Peyer's patch (tissue), 4 donors: ENCODE measurements at regions not wholly inside any gene's neighbourhood (a gene's known extent, or its start where the extent isn't known, plus 50 kb on each side); places are given as distances from the start of the nearest gene placed in this dataset.

Source experiments
- CTCF ChIP-seq, 6 experiments: fragments of 450-650 bp in 4 of 6; fragments of 200-600 bp in 2 of 6; sonication (generic) in 1 of 6; IDR thresholded peaks; one replicate each; pipeline ENCODE4 v1.5.1; 2017 to 2019; ENCODE audit warnings: antibody characterized with exemption in 6 of 6, mild to moderate bottlenecking in 3 of 6, moderate library complexity in 1 of 6
- POLR2A ChIP-seq, 2 donors: fragments of 450-650 bp; IDR thresholded peaks; one replicate each; pipeline ENCODE4 v1.5.1; 2017; ENCODE audit warnings: antibody characterized with exemption in 2 of 2, mild to moderate bottlenecking in 2 of 2, moderate library complexity in 2 of 2

GRCh38 chr14:41476526-41476925 lies 130.2 kb upstream of the LRFN5 start:
- TF ChIP-seq CTCF (IDR thresholded peaks at IDR 0.05) = no peak
- TF ChIP-seq POLR2A (IDR thresholded peaks at IDR 0.05) = no peak
